CD4-positive, alpha-beta T cell (primary cell): ENCODE measurements at regions not wholly inside any gene's neighbourhood (a gene's known extent, or its start where the extent isn't known, plus 50 kb on each side); places are given as distances from the start of the nearest gene placed in this dataset.

Experiments used
- ATAC-seq: fragments of 200-7000 bp; cut with Tn5 transposase; one replicate; pipeline ENCODE4 v1.10.0; 2022; ENCODE audit warnings: mild to moderate bottlenecking; ENCODE audit not compliant: poor library complexity
- CTCF ChIA-PET: fragments of 350-600 bp; sonication (Branson Sonifier 250); formaldehyde crosslinking; loops from one replicate; lab custom pipeline; 2021; ENCODE audit warnings: antibody characterized with exemption, inconsistent platforms; lab: Charles Lee
- POLR2A ChIA-PET: fragments of 350-600 bp; sonication (Branson Sonifier 250); formaldehyde crosslinking; loops from one replicate; lab custom pipeline; 2021; ENCODE audit warnings: antibody characterized with exemption, inconsistent platforms; lab: Charles Lee
- DNase-seq, 14 experiments: peaks; one replicate each; pipeline ENCODE4 v3.0.0-alpha.2; 2013 to 2020; ENCODE audit warnings: mixed read lengths in 2 of 14
- H3K27ac ChIP-seq, 2 donors: one replicate each; pipeline versions ENCODE4 v1.5.1 to v1.7.0; 2013; ENCODE audit warnings: low read length in 2 of 2, low read depth in 1 of 2, mild to moderate bottlenecking in 1 of 2
- H3K27me3 ChIP-seq, 2 experiments: 1 replicate in 1 of 2; 2 replicates in 1 of 2; pipeline versions ENCODE4 v1.6.1 to v1.7.0; 2013; ENCODE audit warnings: low read length in 2 of 2, control low read depth in 1 of 2, mild to moderate bottlenecking in 1 of 2, moderate library complexity in 1 of 2; ENCODE audit not compliant: insufficient read depth in 2 of 2, control insufficient read depth in 1 of 2
- H3K36me3 ChIP-seq: one replicate; pipeline ENCODE4 v1.6.1; 2013; ENCODE audit warnings: low read length, control low read depth; ENCODE audit not compliant: insufficient read depth
- H3K4me1 ChIP-seq: one replicate; pipeline ENCODE4 v1.6.1; 2013; ENCODE audit warnings: low read length, control low read depth; ENCODE audit not compliant: insufficient read depth
- H3K4me3 ChIP-seq: one replicate; pipeline ENCODE4 v1.5.1; 2013; ENCODE audit warnings: mild to moderate bottlenecking, low read length, moderate library complexity
- H3K9me3 ChIP-seq, 2 experiments: 1 replicate in 1 of 2; 2 replicates in 1 of 2; pipeline versions ENCODE4 v1.6.1 to v1.7.0; 2013; ENCODE audit warnings: low read length in 2 of 2, mild to moderate bottlenecking in 2 of 2, control low read depth in 1 of 2, moderate library complexity in 1 of 2; ENCODE audit not compliant: control insufficient read depth in 1 of 2, insufficient read depth in 1 of 2
- H3K27ac Mint-ChIP-seq: one replicate; pipeline ENCODE4 v1.8.0; 2020; ENCODE audit warnings: mixed read lengths
- H3K27me3 Mint-ChIP-seq: one replicate; pipeline ENCODE4 v1.8.0; 2021; ENCODE audit warnings: mixed read lengths
- H3K36me3 Mint-ChIP-seq: one replicate; pipeline ENCODE4 v1.8.0; 2021; ENCODE audit warnings: low read depth, mixed read lengths
- H3K4me1 Mint-ChIP-seq: one replicate; pipeline ENCODE4 v1.8.0; 2021; ENCODE audit warnings: low read depth, mixed read lengths
- H3K4me3 Mint-ChIP-seq: one replicate; pipeline ENCODE4 v1.8.0; 2020; ENCODE audit warnings: mild to moderate bottlenecking, mixed read lengths
- H3K9me3 Mint-ChIP-seq: one replicate; pipeline ENCODE4 v1.8.0; 2020; ENCODE audit warnings: mixed read lengths
- CTCF ChIP-seq: fragments of 200-600 bp; IDR thresholded peaks from one replicate; pipeline ENCODE4 v1.8.0; 2022; ENCODE audit warnings: antibody characterized with exemption, mild to moderate bottlenecking
- intact Hi-C, 2 experiments: fragments of 100-400 bp; cut with DNase I in 1 of 2; cut with micrococcal nuclease in 1 of 2; formaldehyde crosslinking; loops; one replicate each; pipeline versions ENCODE4 v1.15.1 to v1.9.0; 2023 to 2025; cut with DNase I, micrococcal nuclease

GRCh38 chr3:132236701-132237651, 80.2 kb upstream of the ACP3 start:
- Histone ChIP-seq H3K4me3 (no peak overlapping the region), H3K4me1 (no peaks in the 10 kb centered on the region), H3K27ac (no peak overlapping the region), H3K9me3 (no peaks in the 10 kb centered on the region), H3K36me3 (no peaks in the 10 kb centered on the region), H3K27me3 (no peaks in the 10 kb centered on the region)
- CTCF ChIA-PET: no interaction called here
- H3K36me3 Mint-ChIP-seq: no peaks in the 10 kb centered on the region
- intact Hi-C loops: no loop called here
- H3K27me3 Mint-ChIP-seq: peaks cover 36% of the 10 kb centered on the region
- no peak for ATAC-seq
- TF ChIP-seq CTCF: no peak
- H3K4me1 Mint-ChIP-seq: no peaks in the 10 kb centered on the region
- POLR2A ChIA-PET: no interaction called here
- no peak overlapping the region for H3K4me3 Mint-ChIP-seq
- no peaks in the 10 kb centered on the region for H3K9me3 Mint-ChIP-seq
- no peak for DNase-seq
- no peak overlapping the region for H3K27ac Mint-ChIP-seq

- CTCF ChIA-PET: no interaction called here
- H3K27ac ChIP-seq: no peak overlapping the region
- TF ChIP-seq CTCF: no peak
These were observed 79.6 kb upstream of the ACP3 start for GRCh38 chr3:132237652-132238032.

GRCh38 chr3:132239587-132239986, 77.6 kb upstream of the ACP3 start:
- Histone ChIP-seq H3K4me3 (no peak overlapping the region), H3K27ac (no peak overlapping the region), H3K9me3 (no peaks in the 10 kb centered on the region), H3K27me3 (peaks cover 0 to 3% of the 10 kb centered on the region in 2 experiments), H3K36me3 (no peaks in the 10 kb centered on the region), H3K4me1 (no peaks in the 10 kb centered on the region)
- no peak for TF ChIP-seq CTCF
- DNase-seq (no peak), ATAC-seq (no peak)
- ChIA-PET POLR2A (no interaction called here), CTCF (no interaction called here)
- Mint-ChIP-seq H3K4me3 (no peak overlapping the region), H3K36me3 (no peaks in the 10 kb centered on the region), H3K27ac (no peak overlapping the region), H3K27me3 (peaks cover 33% of the 10 kb centered on the region), H3K4me1 (no peaks in the 10 kb centered on the region), H3K9me3 (no peaks in the 10 kb centered on the region)
- intact Hi-C loops: no loop called here

More at GRCh38 chr3:132237652-132238032, 79.6 kb upstream of the ACP3 start:
- no peak overlapping the region for H3K27ac Mint-ChIP-seq
- Histone ChIP-seq H3K4me1 (no peaks in the 10 kb centered on the region), H3K36me3 (no peaks in the 10 kb centered on the region), H3K4me3 (no peak overlapping the region), H3K27me3 (no peaks in the 10 kb centered on the region), H3K9me3 (no peaks in the 10 kb centered on the region)
- POLR2A ChIA-PET: no interaction called here
- H3K9me3 Mint-ChIP-seq: no peaks in the 10 kb centered on the region
- intact Hi-C loops: no loop called here
- H3K36me3 Mint-ChIP-seq: no peaks in the 10 kb centered on the region
- H3K4me3 Mint-ChIP-seq: no peak overlapping the region
- no peaks in the 10 kb centered on the region for H3K4me1 Mint-ChIP-seq
- H3K27me3 Mint-ChIP-seq: peaks cover 37% of the 10 kb centered on the region
- DNase-seq (no peak), ATAC-seq (no peak)
